HL-60 (cell line): ENCODE measurements at regions not wholly inside any gene's neighbourhood (a gene's known extent, or its start where the extent isn't known, plus 50 kb on each side); places are given as distances from the start of the nearest gene placed in this dataset.

Experiments
- GABPA ChIP-seq: IDR thresholded peaks from 2 replicates; pipeline ENCODE4 v1.6.1; 2012; ENCODE audit warnings: low read depth
- POLR2AphosphoS5 ChIP-seq: IDR thresholded peaks from 2 replicates; pipeline ENCODE4 v1.6.1; 2012; ENCODE audit warnings: low read depth
- SPI1 ChIP-seq: IDR thresholded peaks from 2 replicates; pipeline ENCODE4 v1.6.1; 2012; ENCODE audit warnings: low read depth, mild to moderate bottlenecking, borderline replicate concordance
- TF ChIP-seq, protein P1 (sequence below): IDR thresholded peaks from 2 replicates; pipeline ENCODE4 v1.6.1; 2012; ENCODE audit warnings: low read depth; ENCODE audit not compliant: insufficient replicate concordance
- TF ChIP-seq, protein P2 (sequence below): IDR thresholded peaks from one replicate; pipeline ENCODE4 v1.5.1; 2011; ENCODE audit warnings: low read length, control low read depth, inconsistent platforms; ENCODE audit not compliant: insufficient read depth

DNA sequence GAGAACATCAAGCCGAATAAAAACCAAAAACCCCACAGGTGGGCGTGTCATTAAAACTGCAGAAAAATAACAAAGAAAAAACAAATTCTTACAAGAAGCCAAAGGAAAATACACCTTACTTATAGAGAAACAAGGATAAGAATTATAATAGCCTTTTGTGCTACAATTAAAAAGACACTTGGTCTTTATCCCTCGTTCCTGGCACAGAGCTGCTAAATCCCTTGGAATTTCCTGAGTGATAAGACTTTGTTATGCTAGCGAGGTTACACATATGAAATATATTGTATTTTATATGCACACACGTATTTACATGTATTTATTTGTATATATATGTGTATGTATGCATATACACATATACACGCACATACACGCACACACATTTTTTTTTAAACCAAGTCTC is 325.3 kb upstream of the TFPI start:
- TF ChIP-seq, protein P1, sequence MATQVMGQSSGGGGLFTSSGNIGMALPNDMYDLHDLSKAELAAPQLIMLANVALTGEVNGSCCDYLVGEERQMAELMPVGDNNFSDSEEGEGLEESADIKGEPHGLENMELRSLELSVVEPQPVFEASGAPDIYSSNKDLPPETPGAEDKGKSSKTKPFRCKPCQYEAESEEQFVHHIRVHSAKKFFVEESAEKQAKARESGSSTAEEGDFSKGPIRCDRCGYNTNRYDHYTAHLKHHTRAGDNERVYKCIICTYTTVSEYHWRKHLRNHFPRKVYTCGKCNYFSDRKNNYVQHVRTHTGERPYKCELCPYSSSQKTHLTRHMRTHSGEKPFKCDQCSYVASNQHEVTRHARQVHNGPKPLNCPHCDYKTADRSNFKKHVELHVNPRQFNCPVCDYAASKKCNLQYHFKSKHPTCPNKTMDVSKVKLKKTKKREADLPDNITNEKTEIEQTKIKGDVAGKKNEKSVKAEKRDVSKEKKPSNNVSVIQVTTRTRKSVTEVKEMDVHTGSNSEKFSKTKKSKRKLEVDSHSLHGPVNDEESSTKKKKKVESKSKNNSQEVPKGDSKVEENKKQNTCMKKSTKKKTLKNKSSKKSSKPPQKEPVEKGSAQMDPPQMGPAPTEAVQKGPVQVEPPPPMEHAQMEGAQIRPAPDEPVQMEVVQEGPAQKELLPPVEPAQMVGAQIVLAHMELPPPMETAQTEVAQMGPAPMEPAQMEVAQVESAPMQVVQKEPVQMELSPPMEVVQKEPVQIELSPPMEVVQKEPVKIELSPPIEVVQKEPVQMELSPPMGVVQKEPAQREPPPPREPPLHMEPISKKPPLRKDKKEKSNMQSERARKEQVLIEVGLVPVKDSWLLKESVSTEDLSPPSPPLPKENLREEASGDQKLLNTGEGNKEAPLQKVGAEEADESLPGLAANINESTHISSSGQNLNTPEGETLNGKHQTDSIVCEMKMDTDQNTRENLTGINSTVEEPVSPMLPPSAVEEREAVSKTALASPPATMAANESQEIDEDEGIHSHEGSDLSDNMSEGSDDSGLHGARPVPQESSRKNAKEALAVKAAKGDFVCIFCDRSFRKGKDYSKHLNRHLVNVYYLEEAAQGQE, result no peak
- TF ChIP-seq, protein P2, sequence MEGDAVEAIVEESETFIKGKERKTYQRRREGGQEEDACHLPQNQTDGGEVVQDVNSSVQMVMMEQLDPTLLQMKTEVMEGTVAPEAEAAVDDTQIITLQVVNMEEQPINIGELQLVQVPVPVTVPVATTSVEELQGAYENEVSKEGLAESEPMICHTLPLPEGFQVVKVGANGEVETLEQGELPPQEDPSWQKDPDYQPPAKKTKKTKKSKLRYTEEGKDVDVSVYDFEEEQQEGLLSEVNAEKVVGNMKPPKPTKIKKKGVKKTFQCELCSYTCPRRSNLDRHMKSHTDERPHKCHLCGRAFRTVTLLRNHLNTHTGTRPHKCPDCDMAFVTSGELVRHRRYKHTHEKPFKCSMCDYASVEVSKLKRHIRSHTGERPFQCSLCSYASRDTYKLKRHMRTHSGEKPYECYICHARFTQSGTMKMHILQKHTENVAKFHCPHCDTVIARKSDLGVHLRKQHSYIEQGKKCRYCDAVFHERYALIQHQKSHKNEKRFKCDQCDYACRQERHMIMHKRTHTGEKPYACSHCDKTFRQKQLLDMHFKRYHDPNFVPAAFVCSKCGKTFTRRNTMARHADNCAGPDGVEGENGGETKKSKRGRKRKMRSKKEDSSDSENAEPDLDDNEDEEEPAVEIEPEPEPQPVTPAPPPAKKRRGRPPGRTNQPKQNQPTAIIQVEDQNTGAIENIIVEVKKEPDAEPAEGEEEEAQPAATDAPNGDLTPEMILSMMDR, result no peak
- TF ChIP-seq POLR2AphosphoS5 (no peak), GABPA (no peak), SPI1 (no peak)
